ENCODE measurements at regions not wholly inside any gene's neighbourhood (a gene's known extent, or its start where the extent isn't known, plus 50 kb on each side); places are given as distances from the start of the nearest gene placed in this dataset.

- H3K4me3 ChIP-seq (ENCODE audit: low read depth, low read length) = no peak overlapping the region
- TF ChIP-seq CTCF (IDR thresholded peaks at IDR 0.05; ENCODE audit: insufficient read depth, low read length, severe bottlenecking) = no peak
- no peaks in the 10 kb centered on the region for H3K36me3 ChIP-seq (ENCODE audit: control insufficient read depth, insufficient read depth, low read length)
- DNase-seq (ENCODE audit: low read depth) (no peak), FAIRE-seq (no peak)
- no peaks in the 10 kb centered on the region for H3K27me3 ChIP-seq (ENCODE audit: control insufficient read depth, insufficient read depth, low read length)
Measured at GRCh38 chr14:48747561-48748089, 838.6 kb downstream of the RPS29 start.

- no peak for FAIRE-seq
- H3K36me3 ChIP-seq (ENCODE audit: control insufficient read depth, insufficient read depth, low read length) = no peaks in the 10 kb centered on the region
- no peak overlapping the region for H3K4me3 ChIP-seq (ENCODE audit: low read depth, low read length)
- DNase-seq (ENCODE audit: low read depth) = no peak
- TF ChIP-seq CTCF (IDR thresholded peaks at IDR 0.05; ENCODE audit: insufficient read depth, low read length, severe bottlenecking) = no peak
- H3K27me3 ChIP-seq (ENCODE audit: control insufficient read depth, insufficient read depth, low read length) = no peaks in the 10 kb centered on the region
Measured at GRCh38 chr14:48744202-48744601, 842.0 kb downstream of the RPS29 start.

- no peak for FAIRE-seq
- no peak for TF ChIP-seq CTCF (IDR thresholded peaks at IDR 0.05; ENCODE audit: insufficient read depth, low read length, severe bottlenecking)
Measured at GRCh38 chr14:48738186-48738925, 847.8 kb downstream of the RPS29 start.

GRCh38 chr14:48735607-48736006 lies 850.6 kb downstream of the RPS29 start:
- H3K27me3 ChIP-seq (ENCODE audit: control insufficient read depth, insufficient read depth, low read length) = no peaks in the 10 kb centered on the region
- TF ChIP-seq CTCF (IDR thresholded peaks at IDR 0.05; ENCODE audit: insufficient read depth, low read length, severe bottlenecking) = no peak
- H3K4me3 ChIP-seq (ENCODE audit: low read depth, low read length) = no peak overlapping the region
- no peak for DNase-seq (ENCODE audit: low read depth)
- FAIRE-seq = no peak
- H3K36me3 ChIP-seq (ENCODE audit: control insufficient read depth, insufficient read depth, low read length) = no peaks in the 10 kb centered on the region

More at GRCh38 chr14:48738186-48738925, 847.8 kb downstream of the RPS29 start:
- Histone ChIP-seq H3K27me3 (ENCODE audit: control insufficient read depth, insufficient read depth, low read length) (no peaks in the 10 kb centered on the region), H3K4me3 (ENCODE audit: low read depth, low read length) (no peak overlapping the region), H3K36me3 (ENCODE audit: control insufficient read depth, insufficient read depth, low read length) (no peaks in the 10 kb centered on the region)
- no peak for DNase-seq (ENCODE audit: low read depth)

- no peak for FAIRE-seq
- DNase-seq (ENCODE audit: low read depth) = peak; percentile 18
- no peak overlapping the region for H3K4me3 ChIP-seq (ENCODE audit: low read depth, low read length)
- H3K27me3 ChIP-seq (ENCODE audit: control insufficient read depth, insufficient read depth, low read length) = no peaks in the 10 kb centered on the region
- no peak for TF ChIP-seq CTCF (IDR thresholded peaks at IDR 0.05; ENCODE audit: insufficient read depth, low read length, severe bottlenecking)
- no peaks in the 10 kb centered on the region for H3K36me3 ChIP-seq (ENCODE audit: control insufficient read depth, insufficient read depth, low read length)
Measured at GRCh38 chr14:48731260-48731659, 854.9 kb downstream of the RPS29 start.
